HL-60 (cell line): ENCODE measurements at regions not wholly inside any gene's neighbourhood (a gene's known extent, or its start where the extent isn't known, plus 50 kb on each side); places are given as distances from the start of the nearest gene placed in this dataset.

Source experiments
- DNase-seq, 2 experiments: peaks; one replicate each; pipeline ENCODE4 v3.0.0-alpha.2; 2010 to 2020; ENCODE audit warnings: low read depth in 1 of 2, low spot score in 1 of 2
- H3K27ac ChIP-seq: fragments of 250-450 bp; sonication (Bioruptor Pico); replicated peaks from 2 replicates; pipeline ENCODE4 v1.5.1; 2020; ENCODE audit warnings: mild to moderate bottlenecking, moderate library complexity
- H3K27me3 ChIP-seq: fragments of 250-450 bp; sonication (Bioruptor Pico); 2 replicates; pipeline ENCODE4 v1.5.1; 2021; ENCODE audit warnings: mild to moderate bottlenecking, moderate library complexity; ENCODE audit not compliant: insufficient read depth, poor library complexity, severe bottlenecking
- H3K4me3 ChIP-seq: replicated peaks from 2 replicates; pipeline ENCODE4 v1.5.1; 2011; ENCODE audit warnings: mild to moderate bottlenecking, control low read depth, low read length; ENCODE audit not compliant: insufficient read depth
- GABPA ChIP-seq: IDR thresholded peaks from 2 replicates; pipeline ENCODE4 v1.6.1; 2012; ENCODE audit warnings: low read depth
- POLR2AphosphoS5 ChIP-seq: IDR thresholded peaks from 2 replicates; pipeline ENCODE4 v1.6.1; 2012; ENCODE audit warnings: low read depth
- SPI1 ChIP-seq: IDR thresholded peaks from 2 replicates; pipeline ENCODE4 v1.6.1; 2012; ENCODE audit warnings: low read depth, mild to moderate bottlenecking, borderline replicate concordance
- TF ChIP-seq, protein P1 (sequence below): IDR thresholded peaks from 2 replicates; pipeline ENCODE4 v1.6.1; 2012; ENCODE audit warnings: low read depth; ENCODE audit not compliant: insufficient replicate concordance
- TF ChIP-seq, protein P2 (sequence below): IDR thresholded peaks from one replicate; pipeline ENCODE4 v1.5.1; 2011; ENCODE audit warnings: low read length, control low read depth, inconsistent platforms; ENCODE audit not compliant: insufficient read depth

GRCh38 chr4:151993521-151993920 is 232.7 kb upstream of the GATB start:
- TF ChIP-seq POLR2AphosphoS5 (no peak), SPI1 (no peak), GABPA (no peak)
- TF ChIP-seq, protein P1, sequence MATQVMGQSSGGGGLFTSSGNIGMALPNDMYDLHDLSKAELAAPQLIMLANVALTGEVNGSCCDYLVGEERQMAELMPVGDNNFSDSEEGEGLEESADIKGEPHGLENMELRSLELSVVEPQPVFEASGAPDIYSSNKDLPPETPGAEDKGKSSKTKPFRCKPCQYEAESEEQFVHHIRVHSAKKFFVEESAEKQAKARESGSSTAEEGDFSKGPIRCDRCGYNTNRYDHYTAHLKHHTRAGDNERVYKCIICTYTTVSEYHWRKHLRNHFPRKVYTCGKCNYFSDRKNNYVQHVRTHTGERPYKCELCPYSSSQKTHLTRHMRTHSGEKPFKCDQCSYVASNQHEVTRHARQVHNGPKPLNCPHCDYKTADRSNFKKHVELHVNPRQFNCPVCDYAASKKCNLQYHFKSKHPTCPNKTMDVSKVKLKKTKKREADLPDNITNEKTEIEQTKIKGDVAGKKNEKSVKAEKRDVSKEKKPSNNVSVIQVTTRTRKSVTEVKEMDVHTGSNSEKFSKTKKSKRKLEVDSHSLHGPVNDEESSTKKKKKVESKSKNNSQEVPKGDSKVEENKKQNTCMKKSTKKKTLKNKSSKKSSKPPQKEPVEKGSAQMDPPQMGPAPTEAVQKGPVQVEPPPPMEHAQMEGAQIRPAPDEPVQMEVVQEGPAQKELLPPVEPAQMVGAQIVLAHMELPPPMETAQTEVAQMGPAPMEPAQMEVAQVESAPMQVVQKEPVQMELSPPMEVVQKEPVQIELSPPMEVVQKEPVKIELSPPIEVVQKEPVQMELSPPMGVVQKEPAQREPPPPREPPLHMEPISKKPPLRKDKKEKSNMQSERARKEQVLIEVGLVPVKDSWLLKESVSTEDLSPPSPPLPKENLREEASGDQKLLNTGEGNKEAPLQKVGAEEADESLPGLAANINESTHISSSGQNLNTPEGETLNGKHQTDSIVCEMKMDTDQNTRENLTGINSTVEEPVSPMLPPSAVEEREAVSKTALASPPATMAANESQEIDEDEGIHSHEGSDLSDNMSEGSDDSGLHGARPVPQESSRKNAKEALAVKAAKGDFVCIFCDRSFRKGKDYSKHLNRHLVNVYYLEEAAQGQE, result no peak
- TF ChIP-seq, protein P2, sequence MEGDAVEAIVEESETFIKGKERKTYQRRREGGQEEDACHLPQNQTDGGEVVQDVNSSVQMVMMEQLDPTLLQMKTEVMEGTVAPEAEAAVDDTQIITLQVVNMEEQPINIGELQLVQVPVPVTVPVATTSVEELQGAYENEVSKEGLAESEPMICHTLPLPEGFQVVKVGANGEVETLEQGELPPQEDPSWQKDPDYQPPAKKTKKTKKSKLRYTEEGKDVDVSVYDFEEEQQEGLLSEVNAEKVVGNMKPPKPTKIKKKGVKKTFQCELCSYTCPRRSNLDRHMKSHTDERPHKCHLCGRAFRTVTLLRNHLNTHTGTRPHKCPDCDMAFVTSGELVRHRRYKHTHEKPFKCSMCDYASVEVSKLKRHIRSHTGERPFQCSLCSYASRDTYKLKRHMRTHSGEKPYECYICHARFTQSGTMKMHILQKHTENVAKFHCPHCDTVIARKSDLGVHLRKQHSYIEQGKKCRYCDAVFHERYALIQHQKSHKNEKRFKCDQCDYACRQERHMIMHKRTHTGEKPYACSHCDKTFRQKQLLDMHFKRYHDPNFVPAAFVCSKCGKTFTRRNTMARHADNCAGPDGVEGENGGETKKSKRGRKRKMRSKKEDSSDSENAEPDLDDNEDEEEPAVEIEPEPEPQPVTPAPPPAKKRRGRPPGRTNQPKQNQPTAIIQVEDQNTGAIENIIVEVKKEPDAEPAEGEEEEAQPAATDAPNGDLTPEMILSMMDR, result no peak
- Histone ChIP-seq H3K27ac (no peak overlapping the region), H3K27me3 (no peaks in the 10 kb centered on the region), H3K4me3 (no peak overlapping the region)
- DNase-seq, result no peak

GRCh38 chr4:151992332-151993154 is 231.7 kb upstream of the GATB start:
- H3K4me3 ChIP-seq, result no peak overlapping the region
- TF ChIP-seq SPI1 (no peak), POLR2AphosphoS5 (no peak), GABPA (no peak)
- TF ChIP-seq, protein P2, result no peak
- TF ChIP-seq, protein P1, result no peak
- H3K27me3 ChIP-seq, result no peaks in the 10 kb centered on the region
- DNase-seq, result no peak
- no peak overlapping the region for H3K27ac ChIP-seq

DNA sequence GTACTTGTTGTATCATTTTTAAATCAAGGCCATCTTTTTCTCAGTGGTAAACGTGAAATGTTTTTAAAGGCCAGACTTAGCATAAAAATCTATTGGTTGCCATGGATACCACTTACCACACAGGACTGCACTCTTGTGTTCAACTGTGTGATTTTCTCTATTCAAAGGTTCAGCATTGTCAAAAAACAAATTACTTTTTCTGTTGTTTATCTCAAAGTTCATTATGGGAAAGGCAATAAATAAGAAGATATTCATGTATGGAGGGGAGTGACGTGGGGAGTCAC is 231.0 kb upstream of the GATB start:
- H3K27ac ChIP-seq, result no peak overlapping the region
- H3K27me3 ChIP-seq, result no peaks in the 10 kb centered on the region
- no peak for DNase-seq
- H3K4me3 ChIP-seq, result no peak overlapping the region
- TF ChIP-seq GABPA (no peak), SPI1 (no peak), POLR2AphosphoS5 (no peak)
- TF ChIP-seq, protein P2, result no peak
- TF ChIP-seq, protein P1, result no peak
